WTC11 (cell line): ENCODE measurements at regions not wholly inside any gene's neighbourhood (a gene's known extent, or its start where the extent isn't known, plus 50 kb on each side); places are given as distances from the start of the nearest gene placed in this dataset.

Experiments
- ATAC-seq: fragments of 200-7000 bp; cut with Tn5 transposase; 2 replicates; pipeline ENCODE4 v1.10.0; 2021; ENCODE audit warnings: mild to moderate bottlenecking, moderate library complexity
- CTCF ChIA-PET: fragments of 300-600 bp; sonication (Branson Sonifier 250); formaldehyde crosslinking; loops from one replicate; lab custom pipeline; 2021; ENCODE audit warnings: antibody characterized with exemption; lab: Charles Lee
- POLR2A ChIA-PET: fragments of 350-600 bp; sonication (Branson Sonifier 250); formaldehyde crosslinking; loops from one replicate; lab custom pipeline; 2021; ENCODE audit warnings: antibody characterized with exemption; lab: Charles Lee
- DNase-seq: peaks from one replicate; pipeline ENCODE4 v3.0.0; 2021; ENCODE audit warnings: low spot score
- H3K27ac Mint-ChIP-seq: 2 replicates; pipeline ENCODE4 v1.8.0; 2021; ENCODE audit warnings: mixed read lengths
- H3K27me3 Mint-ChIP-seq: 2 replicates; pipeline ENCODE4 v1.8.0; 2021; ENCODE audit warnings: low read depth, mild to moderate bottlenecking, moderate library complexity, mixed read lengths
- H3K36me3 Mint-ChIP-seq: 2 replicates; pipeline ENCODE4 v1.8.0; 2021; ENCODE audit warnings: mixed read lengths
- H3K4me1 Mint-ChIP-seq: 2 replicates; pipeline ENCODE4 v1.8.0; 2022; ENCODE audit warnings: mixed read lengths
- H3K4me3 Mint-ChIP-seq: 2 replicates; pipeline ENCODE4 v1.8.0; 2021; ENCODE audit warnings: mild to moderate bottlenecking, moderate library complexity, mixed read lengths
- H3K9me3 Mint-ChIP-seq: 2 replicates; pipeline ENCODE4 v1.8.0; 2021; ENCODE audit warnings: mixed read lengths
- CBFB ChIP-seq: sonication (generic); formaldehyde crosslinking; IDR thresholded peaks from 2 replicates; pipeline ENCODE4 v1.8.1; 2022; ENCODE audit warnings: mild to moderate bottlenecking, low read depth, missing genetic modification reagents
- CDX4 ChIP-seq: fragments of 250-450 bp; sonication (Bioruptor Pico); IDR thresholded peaks from 2 replicates; pipeline ENCODE4 v1.9.0; 2021; ENCODE audit warnings: moderate library complexity, mild to moderate bottlenecking, inconsistent platforms, borderline replicate concordance
- CREB1 ChIP-seq: sonication (generic); formaldehyde crosslinking; IDR thresholded peaks from 2 replicates; pipeline ENCODE4 v1.8.0; 2023; ENCODE audit warnings: mild to moderate bottlenecking, missing genetic modification reagents
- ELF4 ChIP-seq: sonication (generic); formaldehyde crosslinking; IDR thresholded peaks from 2 replicates; pipeline ENCODE4 v1.8.1; 2022; ENCODE audit warnings: low read depth, mild to moderate bottlenecking, moderate library complexity, missing genetic modification reagents
- OVOL2 ChIP-seq: fragments of 250-450 bp; sonication (Bioruptor Pico); IDR thresholded peaks from 2 replicates; pipeline ENCODE4 v1.9.0; 2021; ENCODE audit warnings: mild to moderate bottlenecking, borderline replicate concordance
- SMAD4 ChIP-seq: sonication (generic); formaldehyde crosslinking; IDR thresholded peaks from 2 replicates; pipeline ENCODE4 v1.8.0; 2022; ENCODE audit warnings: mild to moderate bottlenecking, missing genetic modification reagents
- TCF7 ChIP-seq: sonication (generic); formaldehyde crosslinking; IDR thresholded peaks from 2 replicates; pipeline ENCODE4 v1.8.0; 2022; ENCODE audit warnings: mild to moderate bottlenecking, low read depth, missing genetic modification reagents, moderate library complexity
- ZBTB21 ChIP-seq: sonication (generic); formaldehyde crosslinking; IDR thresholded peaks from 2 replicates; pipeline ENCODE4 v1.8.1; 2023; ENCODE audit warnings: mild to moderate bottlenecking, missing genetic modification reagents, borderline replicate concordance
- ZNF121 ChIP-seq: sonication (generic); formaldehyde crosslinking; IDR thresholded peaks from 2 replicates; pipeline ENCODE4 v1.8.0; 2023; ENCODE audit warnings: missing genetic modification reagents
- ZNF138 ChIP-seq: sonication (generic); formaldehyde crosslinking; conservative IDR thresholded peaks from 2 replicates; pipeline ENCODE4 v1.8.1; 2022; ENCODE audit warnings: mild to moderate bottlenecking, moderate library complexity, missing genetic modification reagents
- ZNF219 ChIP-seq: sonication (generic); formaldehyde crosslinking; IDR thresholded peaks from 2 replicates; pipeline ENCODE4 v1.8.0; 2023; ENCODE audit warnings: missing genetic modification reagents, mild to moderate bottlenecking, borderline replicate concordance
- ZNF232 ChIP-seq: sonication (generic); formaldehyde crosslinking; IDR thresholded peaks from 2 replicates; pipeline ENCODE4 v1.8.0; 2022; ENCODE audit warnings: mild to moderate bottlenecking, missing genetic modification reagents
- ZNF671 ChIP-seq: fragments of 250-450 bp; sonication (Bioruptor Pico); IDR thresholded peaks from 2 replicates; pipeline ENCODE4 v1.8.0; 2021; ENCODE audit warnings: mild to moderate bottlenecking
- TF ChIP-seq, protein P1 (sequence below): sonication (generic); formaldehyde crosslinking; IDR thresholded peaks from 2 replicates; pipeline ENCODE4 v1.8.1; 2022; ENCODE audit warnings: mild to moderate bottlenecking, moderate library complexity, missing genetic modification reagents
- TF ChIP-seq, protein P2 (sequence below): sonication (generic); formaldehyde crosslinking; conservative IDR thresholded peaks from 2 replicates; pipeline ENCODE4 v1.8.1; 2022; ENCODE audit warnings: mild to moderate bottlenecking, missing genetic modification reagents
- TF ChIP-seq, protein P3 (sequence below): sonication (generic); formaldehyde crosslinking; IDR thresholded peaks from 2 replicates; pipeline ENCODE4 v1.8.1; 2023; ENCODE audit warnings: mild to moderate bottlenecking, missing genetic modification reagents, moderate library complexity
- TF ChIP-seq, protein P4 (sequence below): sonication (generic); formaldehyde crosslinking; IDR thresholded peaks from 2 replicates; pipeline ENCODE4 v1.8.1; 2022; ENCODE audit warnings: low read depth, missing genetic modification reagents, borderline replicate concordance
- TF ChIP-seq, protein P5 (sequence below): fragments of 200-600 bp; IDR thresholded peaks from 2 replicates; pipeline ENCODE4 v1.8.0; 2022; ENCODE audit warnings: antibody characterized with exemption
- TF ChIP-seq, protein P6 (sequence below): sonication (generic); formaldehyde crosslinking; IDR thresholded peaks from 2 replicates; pipeline ENCODE4 v1.8.1; 2022; ENCODE audit warnings: low read depth, mild to moderate bottlenecking, moderate library complexity, missing genetic modification reagents, borderline replicate concordance

DNA sequence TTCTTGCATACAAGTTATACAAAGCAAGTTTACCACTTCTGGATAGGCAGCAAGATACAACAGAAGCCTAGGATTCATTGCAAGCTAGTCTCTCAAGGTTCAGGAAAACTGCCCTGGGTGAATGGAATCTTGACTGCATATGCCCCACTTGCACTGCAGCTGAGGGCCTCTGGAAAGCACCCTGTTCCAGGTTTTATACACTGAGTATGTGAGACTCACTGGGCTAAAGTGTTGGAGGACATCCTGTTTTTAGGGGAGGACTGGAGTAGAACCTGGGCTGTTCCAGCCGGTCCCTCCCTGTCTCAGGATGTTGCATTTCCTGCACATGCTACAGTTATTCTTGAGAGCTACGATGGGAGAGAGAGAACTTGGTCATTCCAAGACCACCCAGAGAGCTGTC, 168.5 kb upstream of the NUDT6 start:
- no peak for ATAC-seq
- Mint-ChIP-seq H3K36me3 (peaks cover 22% of the 10 kb centered on the region), H3K4me1 (0 out of 2 replicates have a peak, but pooled peaks cover 3% of the 10 kb centered on the region), H3K9me3 (peaks cover 23% of the 10 kb centered on the region), H3K27ac (0 out of 2 replicates have a peak overlapping the region, but pooled peaks have one; percentile 21), H3K27me3 (no peaks in the 10 kb centered on the region), H3K4me3 (no peak overlapping the region)
- DNase-seq = no peak
- POLR2A ChIA-PET = no interaction called here
- CTCF ChIA-PET = no interaction called here
- TF ChIP-seq SMAD4 = no peak
- TF ChIP-seq, protein P1, sequence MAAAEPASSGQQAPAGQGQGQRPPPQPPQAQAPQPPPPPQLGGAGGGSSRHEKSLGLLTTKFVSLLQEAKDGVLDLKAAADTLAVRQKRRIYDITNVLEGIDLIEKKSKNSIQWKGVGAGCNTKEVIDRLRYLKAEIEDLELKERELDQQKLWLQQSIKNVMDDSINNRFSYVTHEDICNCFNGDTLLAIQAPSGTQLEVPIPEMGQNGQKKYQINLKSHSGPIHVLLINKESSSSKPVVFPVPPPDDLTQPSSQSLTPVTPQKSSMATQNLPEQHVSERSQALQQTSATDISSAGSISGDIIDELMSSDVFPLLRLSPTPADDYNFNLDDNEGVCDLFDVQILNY (CRISPR knock-in tag) = no peak
- TF ChIP-seq, protein P2, sequence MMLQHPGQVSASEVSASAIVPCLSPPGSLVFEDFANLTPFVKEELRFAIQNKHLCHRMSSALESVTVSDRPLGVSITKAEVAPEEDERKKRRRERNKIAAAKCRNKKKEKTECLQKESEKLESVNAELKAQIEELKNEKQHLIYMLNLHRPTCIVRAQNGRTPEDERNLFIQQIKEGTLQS (CRISPR knock-in tag) = no peak

DNA sequence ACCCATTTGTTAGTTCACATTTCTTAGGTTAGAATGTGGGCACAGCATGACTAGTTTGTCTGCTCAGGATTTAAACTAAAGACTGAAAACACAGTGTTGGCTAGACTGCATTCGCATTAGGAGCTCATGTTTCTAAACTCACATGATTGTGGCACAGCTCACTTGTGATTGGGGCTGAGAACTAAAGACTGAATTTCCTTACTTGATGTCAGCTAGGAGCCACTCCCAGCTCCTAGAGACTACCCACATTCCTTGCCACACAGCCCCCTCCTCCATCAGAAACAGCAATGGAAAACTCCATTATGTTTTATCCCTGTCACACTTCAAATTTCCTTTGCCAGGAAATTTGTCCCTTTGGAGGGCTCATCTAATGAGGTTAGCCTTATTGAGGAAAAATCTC, 170.2 kb upstream of the NUDT6 start:
- H3K27me3 Mint-ChIP-seq = no peaks in the 10 kb centered on the region
- no peak overlapping the region for H3K4me3 Mint-ChIP-seq
- ATAC-seq = peak; percentile 62
- ChIA-PET CTCF (interaction anchor here (0.6 to 1.6 kb wide), 2 partner anchors 15 to 376 kb away, joined by 3 to 4 read pairs; no protein-coding TSS in a partner anchor), POLR2A (no interaction called here)
- H3K36me3 Mint-ChIP-seq = peaks cover 22% of the 10 kb centered on the region
- H3K9me3 Mint-ChIP-seq = peaks cover 23% of the 10 kb centered on the region
- no peak for TF ChIP-seq CBFB
- no peak for TF ChIP-seq SMAD4
- no peak for TF ChIP-seq ZNF121
- TF ChIP-seq ZBTB21 (CRISPR knock-in tag) = no peak
- TF ChIP-seq, protein P3, sequence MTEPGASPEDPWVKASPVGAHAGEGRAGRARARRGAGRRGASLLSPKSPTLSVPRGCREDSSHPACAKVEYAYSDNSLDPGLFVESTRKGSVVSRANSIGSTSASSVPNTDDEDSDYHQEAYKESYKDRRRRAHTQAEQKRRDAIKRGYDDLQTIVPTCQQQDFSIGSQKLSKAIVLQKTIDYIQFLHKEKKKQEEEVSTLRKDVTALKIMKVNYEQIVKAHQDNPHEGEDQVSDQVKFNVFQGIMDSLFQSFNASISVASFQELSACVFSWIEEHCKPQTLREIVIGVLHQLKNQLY (CRISPR knock-in tag) = no peak
- TF ChIP-seq, protein P4, sequence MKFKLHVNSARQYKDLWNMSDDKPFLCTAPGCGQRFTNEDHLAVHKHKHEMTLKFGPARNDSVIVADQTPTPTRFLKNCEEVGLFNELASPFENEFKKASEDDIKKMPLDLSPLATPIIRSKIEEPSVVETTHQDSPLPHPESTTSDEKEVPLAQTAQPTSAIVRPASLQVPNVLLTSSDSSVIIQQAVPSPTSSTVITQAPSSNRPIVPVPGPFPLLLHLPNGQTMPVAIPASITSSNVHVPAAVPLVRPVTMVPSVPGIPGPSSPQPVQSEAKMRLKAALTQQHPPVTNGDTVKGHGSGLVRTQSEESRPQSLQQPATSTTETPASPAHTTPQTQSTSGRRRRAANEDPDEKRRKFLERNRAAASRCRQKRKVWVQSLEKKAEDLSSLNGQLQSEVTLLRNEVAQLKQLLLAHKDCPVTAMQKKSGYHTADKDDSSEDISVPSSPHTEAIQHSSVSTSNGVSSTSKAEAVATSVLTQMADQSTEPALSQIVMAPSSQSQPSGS (CRISPR knock-in tag) = no peak
- no peak for TF ChIP-seq ZNF219 (CRISPR knock-in tag)
- no peak for TF ChIP-seq CDX4 (CRISPR knock-in tag)
- no peak for TF ChIP-seq ZNF232 (CRISPR knock-in tag)
- TF ChIP-seq, protein P5, sequence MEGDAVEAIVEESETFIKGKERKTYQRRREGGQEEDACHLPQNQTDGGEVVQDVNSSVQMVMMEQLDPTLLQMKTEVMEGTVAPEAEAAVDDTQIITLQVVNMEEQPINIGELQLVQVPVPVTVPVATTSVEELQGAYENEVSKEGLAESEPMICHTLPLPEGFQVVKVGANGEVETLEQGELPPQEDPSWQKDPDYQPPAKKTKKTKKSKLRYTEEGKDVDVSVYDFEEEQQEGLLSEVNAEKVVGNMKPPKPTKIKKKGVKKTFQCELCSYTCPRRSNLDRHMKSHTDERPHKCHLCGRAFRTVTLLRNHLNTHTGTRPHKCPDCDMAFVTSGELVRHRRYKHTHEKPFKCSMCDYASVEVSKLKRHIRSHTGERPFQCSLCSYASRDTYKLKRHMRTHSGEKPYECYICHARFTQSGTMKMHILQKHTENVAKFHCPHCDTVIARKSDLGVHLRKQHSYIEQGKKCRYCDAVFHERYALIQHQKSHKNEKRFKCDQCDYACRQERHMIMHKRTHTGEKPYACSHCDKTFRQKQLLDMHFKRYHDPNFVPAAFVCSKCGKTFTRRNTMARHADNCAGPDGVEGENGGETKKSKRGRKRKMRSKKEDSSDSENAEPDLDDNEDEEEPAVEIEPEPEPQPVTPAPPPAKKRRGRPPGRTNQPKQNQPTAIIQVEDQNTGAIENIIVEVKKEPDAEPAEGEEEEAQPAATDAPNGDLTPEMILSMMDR = no peak
- no peak for TF ChIP-seq ZNF138 (CRISPR knock-in tag)
- TF ChIP-seq OVOL2 (CRISPR knock-in tag) = no peak
- TF ChIP-seq ZNF671 (CRISPR knock-in tag) = no peak
- no peak for TF ChIP-seq CREB1 (CRISPR knock-in tag)
- no peak for TF ChIP-seq TCF7 (CRISPR knock-in tag)
- TF ChIP-seq, protein P6, sequence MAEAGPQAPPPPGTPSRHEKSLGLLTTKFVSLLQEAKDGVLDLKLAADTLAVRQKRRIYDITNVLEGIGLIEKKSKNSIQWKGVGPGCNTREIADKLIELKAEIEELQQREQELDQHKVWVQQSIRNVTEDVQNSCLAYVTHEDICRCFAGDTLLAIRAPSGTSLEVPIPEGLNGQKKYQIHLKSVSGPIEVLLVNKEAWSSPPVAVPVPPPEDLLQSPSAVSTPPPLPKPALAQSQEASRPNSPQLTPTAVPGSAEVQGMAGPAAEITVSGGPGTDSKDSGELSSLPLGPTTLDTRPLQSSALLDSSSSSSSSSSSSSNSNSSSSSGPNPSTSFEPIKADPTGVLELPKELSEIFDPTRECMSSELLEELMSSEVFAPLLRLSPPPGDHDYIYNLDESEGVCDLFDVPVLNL (CRISPR knock-in tag) = no peak
- TF ChIP-seq ELF4 (CRISPR knock-in tag) = no peak
- H3K4me1 Mint-ChIP-seq = 0 out of 2 replicates have a peak, but pooled peaks cover 3% of the 10 kb centered on the region
- H3K27ac Mint-ChIP-seq = no peak overlapping the region
- no peak for DNase-seq
